ENCODE measurements at regions not wholly inside any gene's neighbourhood (a gene's known extent, or its start where the extent isn't known, plus 50 kb on each side); places are given as distances from the start of the nearest gene placed in this dataset.

- TF ChIP-seq, protein P1, sequence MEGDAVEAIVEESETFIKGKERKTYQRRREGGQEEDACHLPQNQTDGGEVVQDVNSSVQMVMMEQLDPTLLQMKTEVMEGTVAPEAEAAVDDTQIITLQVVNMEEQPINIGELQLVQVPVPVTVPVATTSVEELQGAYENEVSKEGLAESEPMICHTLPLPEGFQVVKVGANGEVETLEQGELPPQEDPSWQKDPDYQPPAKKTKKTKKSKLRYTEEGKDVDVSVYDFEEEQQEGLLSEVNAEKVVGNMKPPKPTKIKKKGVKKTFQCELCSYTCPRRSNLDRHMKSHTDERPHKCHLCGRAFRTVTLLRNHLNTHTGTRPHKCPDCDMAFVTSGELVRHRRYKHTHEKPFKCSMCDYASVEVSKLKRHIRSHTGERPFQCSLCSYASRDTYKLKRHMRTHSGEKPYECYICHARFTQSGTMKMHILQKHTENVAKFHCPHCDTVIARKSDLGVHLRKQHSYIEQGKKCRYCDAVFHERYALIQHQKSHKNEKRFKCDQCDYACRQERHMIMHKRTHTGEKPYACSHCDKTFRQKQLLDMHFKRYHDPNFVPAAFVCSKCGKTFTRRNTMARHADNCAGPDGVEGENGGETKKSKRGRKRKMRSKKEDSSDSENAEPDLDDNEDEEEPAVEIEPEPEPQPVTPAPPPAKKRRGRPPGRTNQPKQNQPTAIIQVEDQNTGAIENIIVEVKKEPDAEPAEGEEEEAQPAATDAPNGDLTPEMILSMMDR (IDR thresholded peaks at IDR 0.05; ENCODE audit: low read depth, low read length, missing control alignments) = no peak
Measured at GRCh38 chr2:185526161-185526560, 212.4 kb upstream of the FSIP2 start.

GRCh38 chr2:185531721-185532120, 206.9 kb upstream of the FSIP2 start:
- TF ChIP-seq, protein P1 (IDR thresholded peaks at IDR 0.05; ENCODE audit: low read depth, low read length, missing control alignments) = no peak
- no peak for DNase-seq (ENCODE audit: low read depth)
- no peak overlapping the region for H3K4me3 ChIP-seq (ENCODE audit: low read depth, low read length)

More at GRCh38 chr2:185526161-185526560, 212.4 kb upstream of the FSIP2 start:
- H3K4me3 ChIP-seq (ENCODE audit: low read depth, low read length) = no peak overlapping the region
- no peak for DNase-seq (ENCODE audit: low read depth)

DNA sequence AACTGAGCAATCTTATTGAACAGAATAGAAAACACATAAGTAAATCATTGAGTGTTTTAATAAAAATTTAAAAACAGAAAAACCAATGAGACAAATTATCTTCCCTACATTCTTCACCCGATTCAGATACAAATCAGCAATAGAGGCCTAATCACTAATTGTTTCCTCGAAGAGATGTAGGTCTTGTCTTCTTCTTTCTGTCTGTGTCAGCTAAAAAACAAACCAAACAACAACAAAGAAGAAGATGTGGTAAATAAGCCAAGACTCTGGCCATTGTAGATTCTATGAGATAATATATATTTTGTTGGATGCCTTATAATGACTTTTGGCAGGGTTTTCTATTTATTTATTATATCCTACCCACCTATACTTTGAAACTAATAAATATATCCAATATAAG, 200.9 kb upstream of the FSIP2 start:
- no peak overlapping the region for H3K4me3 ChIP-seq (ENCODE audit: low read depth, low read length)
- DNase-seq (ENCODE audit: low read depth) = no peak
- TF ChIP-seq, protein P1 (IDR thresholded peaks at IDR 0.05; ENCODE audit: low read depth, low read length, missing control alignments) = no peak

- H3K4me3 ChIP-seq (ENCODE audit: low read depth, low read length) = no peak overlapping the region
- DNase-seq (ENCODE audit: low read depth) = no peak
- TF ChIP-seq, protein P1 (IDR thresholded peaks at IDR 0.05; ENCODE audit: low read depth, low read length, missing control alignments) = no peak
Measured at GRCh38 chr2:185567196-185567595, 171.4 kb upstream of the FSIP2 start.

DNA sequence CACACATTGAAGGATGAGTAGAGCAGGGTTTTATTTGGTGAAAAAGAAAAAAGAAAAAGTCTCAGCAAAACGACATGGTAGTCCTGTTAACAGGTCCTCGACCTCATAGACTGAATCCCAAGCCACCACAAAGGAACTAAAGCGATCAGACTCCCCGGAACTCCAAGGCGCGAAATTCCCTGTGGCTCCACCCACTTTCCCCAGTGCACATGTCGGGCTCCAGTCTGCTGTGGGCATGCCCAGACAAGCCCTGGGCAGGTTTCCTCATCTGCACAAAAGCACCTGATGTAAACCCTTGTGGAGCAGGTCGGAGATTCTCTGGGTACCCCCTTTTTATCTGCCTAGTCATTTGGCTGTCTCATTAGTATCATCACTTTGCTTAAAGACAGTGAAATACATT, 170.7 kb upstream of the FSIP2 start:
- DNase-seq (ENCODE audit: low read depth) = no peak
- TF ChIP-seq, protein P1 (IDR thresholded peaks at IDR 0.05; ENCODE audit: low read depth, low read length, missing control alignments) = no peak

GRCh38 chr2:185578322-185578721, 160.3 kb upstream of the FSIP2 start:
- DNase-seq (ENCODE audit: low read depth) = no peak

More for the DNA sequence above, 170.7 kb upstream of the FSIP2 start:
- no peak overlapping the region for H3K4me3 ChIP-seq (ENCODE audit: low read depth, low read length)

More at GRCh38 chr2:185578322-185578721, 160.3 kb upstream of the FSIP2 start:
- no peak overlapping the region for H3K4me3 ChIP-seq (ENCODE audit: low read depth, low read length)
- TF ChIP-seq, protein P1 (IDR thresholded peaks at IDR 0.05; ENCODE audit: low read depth, low read length, missing control alignments) = no peak
